Activated CD4-positive, alpha-beta memory T cell treated with anti-CD3 and anti-CD28 coated beads for 36 hours (primary cell): ENCODE measurements at regions not wholly inside any gene's neighbourhood (a gene's known extent, or its start where the extent isn't known, plus 50 kb on each side); places are given as distances from the start of the nearest gene placed in this dataset.

Source experiments
- CTCF ChIA-PET: fragments of 350-600 bp; sonication (Branson Sonifier 250); formaldehyde crosslinking; loops from one replicate; lab custom pipeline; 2021; ENCODE audit warnings: antibody characterized with exemption, inconsistent platforms; lab: Charles Lee
- POLR2A ChIA-PET: fragments of 350-600 bp; sonication (Branson Sonifier 250); formaldehyde crosslinking; loops from one replicate; lab custom pipeline; 2021; ENCODE audit warnings: antibody characterized with exemption; lab: Charles Lee
- DNase-seq: peaks from one replicate; pipeline ENCODE4 v3.0.0-alpha.2; 2020
- H3K27ac Mint-ChIP-seq: one replicate; pipeline ENCODE4 v1.8.0; 2021; ENCODE audit warnings: mixed read lengths
- H3K27me3 Mint-ChIP-seq: one replicate; pipeline ENCODE4 v1.8.0; 2021; ENCODE audit warnings: mixed read lengths
- H3K36me3 Mint-ChIP-seq: one replicate; pipeline ENCODE4 v1.8.0; 2021; ENCODE audit warnings: mixed read lengths
- H3K4me1 Mint-ChIP-seq: one replicate; pipeline ENCODE4 v1.8.0; 2021; ENCODE audit warnings: low read depth, mixed read lengths
- H3K4me3 Mint-ChIP-seq: one replicate; pipeline ENCODE4 v1.8.0; 2021; ENCODE audit warnings: mild to moderate bottlenecking, mixed read lengths
- H3K9me3 Mint-ChIP-seq: one replicate; pipeline ENCODE4 v1.8.0; 2021; ENCODE audit warnings: mixed read lengths
- intact Hi-C: fragments of 100-400 bp; cut with micrococcal nuclease; formaldehyde crosslinking; loops from one replicate; pipeline ENCODE4 v1.15.1; 2023

DNA sequence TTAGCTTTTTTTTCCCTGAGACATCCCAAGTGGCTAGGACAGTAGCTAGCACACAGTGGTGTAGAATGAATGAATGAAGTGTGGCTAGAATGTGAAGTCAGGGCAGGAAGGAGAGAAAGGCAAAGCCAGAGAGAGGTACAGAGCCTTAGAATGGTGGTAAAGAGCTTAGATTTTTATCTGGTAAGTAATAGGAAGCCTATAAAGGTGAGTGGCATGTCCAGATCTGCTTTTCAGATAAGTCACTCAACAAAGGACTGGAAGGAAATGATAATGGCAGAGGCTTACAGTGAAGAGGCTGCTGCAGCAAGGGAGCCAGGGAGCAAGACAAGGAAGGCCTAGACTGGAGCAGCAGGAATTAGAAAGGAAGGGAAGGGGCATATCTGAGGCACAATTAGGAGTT lies 96.0 kb upstream of the PRDM1 start:
- Mint-ChIP-seq H3K9me3 (no peaks in the 10 kb centered on the region), H3K4me3 (no peak overlapping the region), H3K36me3 (no peaks in the 10 kb centered on the region), H3K27ac (no peak overlapping the region), H3K27me3 (peaks cover 45% of the 10 kb centered on the region), H3K4me1 (peaks cover 37% of the 10 kb centered on the region)
- ChIA-PET POLR2A (no interaction called here), CTCF (interaction anchor here (0.6 to 1.4 kb wide), 2 partner anchors 40 to 558 kb away, joined by 4 to 6 read pairs; no protein-coding TSS in a partner anchor)
- intact Hi-C loops: loop anchor here (5.0 to 10.0 kb wide), 5 partner anchors 178 to 535 kb away; no protein-coding TSS in a partner anchor
- no peak for DNase-seq

DNA sequence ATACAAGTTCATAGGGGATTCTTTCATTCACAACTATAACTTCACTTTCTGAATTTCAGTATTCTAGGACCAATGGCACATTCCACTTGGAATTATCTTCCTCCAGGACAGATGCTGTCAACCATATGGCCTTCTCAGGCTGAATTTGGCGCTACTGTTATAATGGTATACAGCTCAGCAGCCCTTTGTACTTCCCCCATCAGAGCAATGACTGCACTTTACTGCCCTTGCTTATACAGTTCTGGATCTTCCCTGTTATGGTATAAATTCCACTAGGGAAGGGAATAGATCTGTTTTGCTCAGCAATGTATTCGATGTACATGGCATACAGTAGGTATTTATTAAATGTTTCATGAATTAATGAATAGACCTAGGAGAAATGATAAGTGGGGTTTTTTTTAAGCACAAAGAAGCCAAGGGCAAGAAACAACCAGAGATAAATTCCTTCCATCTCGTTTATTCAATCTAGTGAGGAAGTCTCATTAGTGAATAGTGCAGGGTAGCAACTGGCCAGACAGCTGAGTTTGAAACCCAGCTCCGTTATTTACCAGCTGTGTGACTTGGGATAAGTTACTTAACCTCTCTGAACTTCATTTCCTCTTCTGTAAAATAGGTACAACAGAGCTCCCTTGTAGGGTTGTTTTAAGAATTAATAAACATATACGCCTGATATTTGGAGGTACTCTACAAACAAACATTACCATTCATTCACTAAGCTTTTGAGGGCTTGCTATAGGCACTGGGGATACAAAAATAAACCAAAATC lies 97.1 kb upstream of the PRDM1 start:
- DNase-seq: no peak
- CTCF ChIA-PET: interaction anchor here (0.8 kb wide), 1 partner anchor 234 kb away, joined by 3 read pairs; no protein-coding TSS in a partner anchor
- POLR2A ChIA-PET: no interaction called here
- Mint-ChIP-seq H3K27ac (no peak overlapping the region), H3K36me3 (no peaks in the 10 kb centered on the region), H3K27me3 (peaks cover 50% of the 10 kb centered on the region), H3K4me3 (no peak overlapping the region), H3K4me1 (peaks cover 34% of the 10 kb centered on the region), H3K9me3 (no peaks in the 10 kb centered on the region)
- intact Hi-C loops: no loop called here

DNA sequence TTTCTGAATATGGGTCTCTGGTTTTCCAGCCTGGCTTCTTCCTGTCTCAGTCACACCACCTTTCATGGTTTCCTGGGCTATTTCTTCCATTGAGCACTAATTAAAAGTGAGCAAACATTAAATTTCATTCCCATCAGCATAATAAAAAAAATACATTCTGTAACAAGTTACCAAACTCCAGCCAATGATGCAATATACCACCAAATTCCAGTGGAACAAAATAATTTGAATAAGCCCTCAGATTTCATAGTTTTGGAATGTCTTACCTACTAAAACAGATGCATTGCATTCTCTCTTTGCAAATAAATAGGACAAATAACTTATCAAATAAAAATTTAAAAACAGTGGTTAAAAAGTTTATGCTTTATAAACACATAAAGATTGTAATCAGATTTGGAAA lies 97.8 kb upstream of the PRDM1 start:
- ChIA-PET CTCF (interaction anchor here (0.8 kb wide), 1 partner anchor 235 kb away, joined by 3 read pairs; no protein-coding TSS in a partner anchor), POLR2A (no interaction called here)
- no peaks in the 10 kb centered on the region for H3K9me3 Mint-ChIP-seq
- intact Hi-C loops: no loop called here
- H3K36me3 Mint-ChIP-seq: no peaks in the 10 kb centered on the region
- H3K27ac Mint-ChIP-seq: no peak overlapping the region
- no peak for DNase-seq
- peaks cover 33% of the 10 kb centered on the region for H3K4me1 Mint-ChIP-seq
- H3K27me3 Mint-ChIP-seq: peaks cover 45% of the 10 kb centered on the region
- H3K4me3 Mint-ChIP-seq: no peak overlapping the region

DNA sequence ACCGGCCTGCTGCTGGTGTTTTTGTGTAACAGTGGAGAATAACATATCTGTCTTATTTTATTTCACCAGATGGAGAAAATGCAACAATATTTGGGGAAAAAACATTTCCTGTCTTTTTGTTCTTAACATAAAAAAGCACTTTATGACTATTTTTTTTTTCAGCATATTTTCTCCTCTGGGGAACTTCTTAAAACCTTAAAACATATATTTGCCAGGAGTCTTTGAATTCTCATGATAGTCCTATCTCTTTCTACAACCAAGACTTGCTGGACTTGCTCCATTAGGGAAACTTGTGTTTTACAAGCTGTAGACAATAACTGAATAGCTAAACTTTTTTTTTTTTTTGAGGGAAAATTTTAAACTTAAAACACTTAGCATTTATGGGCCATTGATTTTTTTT lies 98.6 kb upstream of the PRDM1 start:
- intact Hi-C loops: no loop called here
- CTCF ChIA-PET: no interaction called here
- Mint-ChIP-seq H3K36me3 (no peaks in the 10 kb centered on the region), H3K9me3 (no peaks in the 10 kb centered on the region), H3K27ac (no peak overlapping the region), H3K27me3 (peaks cover 44% of the 10 kb centered on the region), H3K4me1 (peaks cover 33% of the 10 kb centered on the region), H3K4me3 (no peak overlapping the region)
- POLR2A ChIA-PET: no interaction called here
- no peak for DNase-seq

DNA sequence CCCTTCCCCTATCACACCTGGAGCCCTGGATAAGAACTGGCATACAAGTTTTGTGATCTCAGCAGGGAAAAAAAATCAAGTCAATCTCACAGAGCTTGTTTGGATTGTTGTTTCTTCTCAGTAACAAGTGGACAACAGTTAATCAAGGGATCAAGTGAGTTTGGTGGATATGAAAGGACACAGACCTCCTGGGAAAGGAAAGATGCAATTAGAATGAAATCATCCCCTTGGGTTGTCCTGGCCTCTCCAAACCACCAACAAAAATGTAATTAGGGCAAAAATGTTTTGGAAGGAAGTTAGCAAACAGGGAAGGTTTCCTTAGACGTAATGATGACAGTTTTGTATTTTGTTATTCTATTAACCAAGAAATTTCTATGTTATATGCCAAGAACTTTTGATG lies 99.1 kb upstream of the PRDM1 start:
- POLR2A ChIA-PET: no interaction called here
- H3K9me3 Mint-ChIP-seq: no peaks in the 10 kb centered on the region
- H3K27me3 Mint-ChIP-seq: peaks cover 48% of the 10 kb centered on the region
- no peak for DNase-seq
- peaks cover 37% of the 10 kb centered on the region for H3K4me1 Mint-ChIP-seq
- no peak overlapping the region for H3K27ac Mint-ChIP-seq
- H3K36me3 Mint-ChIP-seq: no peaks in the 10 kb centered on the region
- intact Hi-C loops: no loop called here
- CTCF ChIA-PET: no interaction called here
- H3K4me3 Mint-ChIP-seq: no peak overlapping the region

DNA sequence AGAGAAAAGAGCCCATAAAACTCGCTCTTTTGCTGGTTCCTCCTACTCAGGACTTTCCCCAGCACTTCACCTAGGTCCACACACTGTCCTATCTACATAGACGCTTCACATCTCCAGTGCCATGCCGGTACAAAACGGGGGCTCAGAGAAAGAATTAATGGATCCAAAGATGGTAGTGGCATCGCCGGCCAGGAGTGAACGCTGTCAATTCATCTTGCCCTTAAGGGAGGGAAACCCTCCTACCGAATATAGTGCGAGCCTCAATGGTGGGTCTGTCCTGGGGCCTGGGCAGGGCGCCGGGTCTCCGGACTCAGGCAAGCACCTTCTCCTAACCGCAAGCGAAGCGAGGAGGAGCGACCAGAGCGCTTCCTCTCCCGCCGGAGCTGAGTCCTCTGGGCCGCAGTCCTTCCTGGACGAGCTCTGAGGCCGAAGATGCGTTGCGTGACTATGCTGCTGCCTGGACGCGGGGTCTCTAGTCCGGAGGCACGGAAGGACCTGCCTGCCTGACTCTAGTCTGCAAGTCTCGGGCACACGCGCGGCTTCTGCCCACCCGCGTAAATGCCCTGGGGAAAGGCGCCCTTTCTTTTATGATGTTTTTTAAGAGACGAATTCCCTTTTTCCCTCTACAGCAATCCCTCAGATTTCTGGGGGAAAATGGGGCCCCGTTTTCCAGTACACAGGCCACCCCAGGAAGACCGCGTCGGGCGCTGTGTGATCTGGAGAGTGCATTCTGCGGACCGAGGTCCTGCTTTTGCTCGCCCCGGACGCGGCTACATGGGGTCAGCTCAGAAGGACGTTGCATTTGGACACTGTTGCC lies 100.1 kb upstream of the PRDM1 start:
- H3K4me3 Mint-ChIP-seq: peak overlapping the region; percentile 46
- intact Hi-C loops: no loop called here
- no peak overlapping the region for H3K27ac Mint-ChIP-seq
- no peaks in the 10 kb centered on the region for H3K36me3 Mint-ChIP-seq
- H3K9me3 Mint-ChIP-seq: no peaks in the 10 kb centered on the region
- no peak for DNase-seq
- peaks cover 41% of the 10 kb centered on the region for H3K4me1 Mint-ChIP-seq
- ChIA-PET POLR2A (no interaction called here), CTCF (no interaction called here)
- H3K27me3 Mint-ChIP-seq: peaks cover 50% of the 10 kb centered on the region

DNA sequence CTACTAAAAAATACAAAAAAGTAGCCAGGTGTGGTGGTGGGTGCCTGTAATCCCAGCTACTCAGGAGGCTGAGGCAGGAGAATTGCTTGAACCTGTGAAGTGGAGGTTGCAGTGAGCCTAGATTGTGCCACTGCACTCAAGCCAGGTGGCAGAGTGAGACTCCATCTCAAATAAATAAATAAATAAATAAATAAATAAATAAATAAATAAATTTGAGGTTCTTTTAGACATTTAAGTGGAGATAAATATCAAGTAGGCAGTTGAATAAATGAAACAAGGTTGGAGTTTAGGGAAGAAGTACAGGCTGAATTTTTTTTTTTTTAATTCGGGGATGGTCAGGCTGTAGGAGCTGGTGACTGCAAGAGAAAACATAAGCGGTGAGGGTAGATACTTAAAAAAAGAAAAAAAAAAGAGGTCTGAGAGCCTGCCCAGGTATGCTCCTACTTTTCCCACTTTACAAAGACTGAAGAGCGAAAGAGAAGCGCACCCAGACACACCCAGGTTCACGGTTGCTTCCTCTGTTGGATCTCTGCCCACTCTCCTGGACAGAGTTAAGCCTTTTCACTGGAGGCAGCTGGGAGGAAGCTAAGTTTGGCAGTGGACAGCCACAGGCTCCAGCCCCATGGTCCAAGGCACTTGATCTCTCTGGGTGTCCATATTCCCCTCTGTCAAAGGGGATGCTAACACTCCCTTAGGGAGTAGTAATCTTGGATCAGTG lies 100.9 kb upstream of the PRDM1 start:
- ChIA-PET CTCF (interaction anchor here (0.5 to 3.9 kb wide), 2 partner anchors 8 to 279 kb away, joined by 4 to 23 read pairs; no protein-coding TSS in a partner anchor), POLR2A (interaction anchor here (5.2 kb wide), 1 partner anchor 8 kb away, joined by 59 read pairs; no protein-coding TSS in a partner anchor)
- Mint-ChIP-seq H3K27ac (no peak overlapping the region), H3K4me1 (peaks cover 45% of the 10 kb centered on the region), H3K4me3 (no peak overlapping the region), H3K36me3 (no peaks in the 10 kb centered on the region), H3K9me3 (no peaks in the 10 kb centered on the region), H3K27me3 (peaks cover 49% of the 10 kb centered on the region)
- intact Hi-C loops: no loop called here
- DNase-seq: no peak

DNA sequence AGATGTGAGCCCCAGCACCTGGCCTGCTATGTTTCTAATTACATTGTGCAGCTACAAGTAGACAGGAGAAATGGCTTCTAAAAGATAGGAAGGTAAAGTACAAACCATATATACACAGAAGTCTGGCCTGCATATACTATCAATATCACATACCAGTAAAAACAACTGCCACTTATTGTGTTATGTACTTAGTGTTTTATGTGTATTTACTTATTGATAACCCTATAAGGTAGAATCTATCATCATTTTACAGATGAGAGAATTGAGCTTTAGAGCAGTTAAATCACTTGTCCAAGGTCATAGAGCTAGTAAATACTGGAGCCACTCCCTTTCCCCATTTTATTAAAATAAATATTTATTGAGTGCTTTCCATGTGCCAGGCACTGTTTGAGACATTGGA lies 102.4 kb upstream of the PRDM1 start:
- Mint-ChIP-seq H3K4me1 (peaks cover 53% of the 10 kb centered on the region), H3K4me3 (no peak overlapping the region), H3K27me3 (peaks cover 44% of the 10 kb centered on the region), H3K36me3 (no peaks in the 10 kb centered on the region), H3K9me3 (no peaks in the 10 kb centered on the region), H3K27ac (no peak overlapping the region)
- POLR2A ChIA-PET: interaction anchor here (1.0 to 5.2 kb wide), 9 partner anchors 10 to 180 kb away, joined by 3 to 59 read pairs (median 10); no protein-coding TSS in a partner anchor
- DNase-seq: no peak
- CTCF ChIA-PET: interaction anchor here (0.6 to 3.9 kb wide), 5 partner anchors 9 to 319 kb away, joined by 3 to 23 read pairs (median 3); no protein-coding TSS in a partner anchor
- intact Hi-C loops: loop anchor here (1.0 to 5.0 kb wide), 8 partner anchors 9 to 501 kb away; no protein-coding TSS in a partner anchor

DNA sequence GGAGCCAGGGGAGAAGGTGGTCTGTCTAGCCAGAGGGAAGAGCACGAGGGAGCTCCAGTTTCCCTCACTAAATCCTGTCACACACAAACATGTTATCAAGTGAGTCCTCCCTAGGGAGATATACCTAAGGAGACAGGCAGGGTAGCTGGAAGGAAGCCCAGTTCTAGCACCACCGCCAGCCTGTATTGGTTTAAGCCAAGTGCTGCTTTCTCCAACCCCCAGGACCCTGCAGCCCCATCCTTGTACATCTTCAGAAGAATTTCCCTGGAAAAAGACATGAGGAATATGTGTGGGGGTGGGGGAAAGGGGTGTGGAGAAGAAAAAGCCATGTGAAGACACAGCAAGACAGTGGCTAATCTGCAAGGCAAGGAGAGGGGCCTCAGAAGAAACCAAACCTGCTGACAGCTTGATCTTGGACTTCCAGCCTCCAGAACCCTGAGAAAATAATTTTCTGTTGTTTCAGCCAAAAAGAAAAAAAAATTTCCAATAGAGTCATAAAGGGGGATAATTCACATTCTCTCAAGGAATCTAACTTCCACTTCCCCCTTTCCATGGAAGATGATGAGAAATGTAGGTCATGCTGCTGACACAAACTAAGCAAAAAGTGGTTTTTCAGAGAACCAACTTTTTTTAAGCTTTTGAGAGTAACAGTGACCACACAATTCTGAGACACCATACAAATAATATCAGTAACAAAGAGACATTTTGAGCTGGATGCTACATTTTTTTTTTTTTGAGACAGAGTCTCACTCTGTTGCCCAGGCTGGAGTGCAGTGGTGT lies 103.2 kb upstream of the PRDM1 start:
- peaks cover 42% of the 10 kb centered on the region for H3K27me3 Mint-ChIP-seq

DNA sequence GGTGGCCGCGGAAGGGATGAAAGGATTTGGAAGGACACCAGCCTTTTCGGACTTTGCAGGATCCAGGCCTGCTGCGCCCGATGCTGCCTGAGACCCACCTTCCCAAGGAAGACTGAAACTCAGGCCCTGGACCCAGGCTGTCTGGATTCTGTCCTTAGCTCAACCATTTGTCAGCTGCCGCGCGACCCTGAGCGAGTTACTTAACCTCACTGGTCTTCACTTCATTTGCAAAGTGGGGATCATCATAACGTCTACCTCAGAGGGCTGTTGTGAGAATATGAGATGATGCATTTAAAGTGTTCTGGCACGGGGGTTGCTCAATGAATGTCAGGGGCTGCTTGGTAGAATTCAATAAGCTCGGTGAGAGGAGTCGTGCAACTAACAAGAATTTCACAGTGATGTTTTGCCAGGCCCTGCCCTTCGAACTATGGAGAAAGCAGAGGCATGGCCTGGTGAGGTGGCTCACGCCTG lies 104.2 kb upstream of the PRDM1 start:
- H3K27ac Mint-ChIP-seq: peak overlapping the region; percentile 93
- H3K36me3 Mint-ChIP-seq: no peaks in the 10 kb centered on the region
- peaks cover 55% of the 10 kb centered on the region for H3K4me1 Mint-ChIP-seq

More for the DNA sequence above, 103.2 kb upstream of the PRDM1 start:
- peak overlapping the region; percentile 93 for H3K27ac Mint-ChIP-seq
- DNase-seq: no peak
- H3K4me3 Mint-ChIP-seq: peak overlapping the region; percentile 78
- POLR2A ChIA-PET: interaction anchor here (1.0 to 5.2 kb wide), 10 partner anchors 10 to 181 kb away, joined by 3 to 59 read pairs (median 12); partner anchors contain the start of gene PRDM1
- intact Hi-C loops: loop anchor here (1.0 to 5.0 kb wide), 8 partner anchors 9 to 501 kb away; no protein-coding TSS in a partner anchor
- CTCF ChIA-PET: interaction anchor here (0.6 to 3.9 kb wide), 7 partner anchors 10 to 551 kb away, joined by 3 to 23 read pairs (median 5); no protein-coding TSS in a partner anchor
- no peaks in the 10 kb centered on the region for H3K36me3 Mint-ChIP-seq
- no peaks in the 10 kb centered on the region for H3K9me3 Mint-ChIP-seq
- peaks cover 57% of the 10 kb centered on the region for H3K4me1 Mint-ChIP-seq

More for the DNA sequence above, 104.2 kb upstream of the PRDM1 start:
- Mint-ChIP-seq H3K4me3 (peak overlapping the region; percentile 78), H3K27me3 (peaks cover 36% of the 10 kb centered on the region), H3K9me3 (no peaks in the 10 kb centered on the region)
- no peak for DNase-seq
- ChIA-PET POLR2A (interaction anchor here (0.6 to 5.2 kb wide), 9 partner anchors 12 to 132 kb away, joined by 3 to 59 read pairs (median 10); partner anchors contain the start of gene PRDM1), CTCF (interaction anchor here (0.6 to 3.9 kb wide), 10 partner anchors 11 to 550 kb away, joined by 3 to 23 read pairs (median 4); no protein-coding TSS in a partner anchor)
- intact Hi-C loops: loop anchor here (1.0 to 5.0 kb wide), 10 partner anchors 82 to 500 kb away; no protein-coding TSS in a partner anchor
